22Rv1 (cell line): ENCODE measurements at regions not wholly inside any gene's neighbourhood (a gene's known extent, or its start where the extent isn't known, plus 50 kb on each side); places are given as distances from the start of the nearest gene placed in this dataset.

ENCODE experiments used
- H3K27ac ChIP-seq: fragments of 450-650 bp; 2 replicates; pipeline ENCODE4 v1.5.1; 2017
- CTCF ChIP-seq: fragments of 450-650 bp; IDR thresholded peaks from 2 replicates; pipeline ENCODE4 v1.5.1; 2017; ENCODE audit warnings: mild to moderate bottlenecking
- ZFX ChIP-seq: fragments of 450-650 bp; IDR thresholded peaks from 2 replicates; pipeline ENCODE4 v1.6.1; 2017; ENCODE audit warnings: antibody characterized with exemption, borderline replicate concordance

GRCh38 chr2:106018141-106018540 is 176.0 kb downstream of the UXS1 start:
- TF ChIP-seq CTCF: no peak
- no peak overlapping the region for H3K27ac ChIP-seq

GRCh38 chr2:106012591-106013347 is 181.3 kb downstream of the UXS1 start:
- no peak for TF ChIP-seq CTCF
- no peak for TF ChIP-seq ZFX
- H3K27ac ChIP-seq: no peak overlapping the region

GRCh38 chr2:106012001-106012590 is 182.0 kb downstream of the UXS1 start:
- H3K27ac ChIP-seq: no peak overlapping the region
- no peak for TF ChIP-seq ZFX
- TF ChIP-seq CTCF: no peak

- no peak overlapping the region for H3K27ac ChIP-seq
- TF ChIP-seq CTCF (no peak), ZFX (no peak)
Observed at GRCh38 chr2:106011380-106011779, 182.7 kb downstream of the UXS1 start.

GRCh38 chr2:106010818-106011355 is 183.2 kb downstream of the UXS1 start:
- TF ChIP-seq ZFX (no peak), CTCF (no peak)
- H3K27ac ChIP-seq: no peak overlapping the region

- no peak overlapping the region for H3K27ac ChIP-seq
- TF ChIP-seq CTCF (no peak), ZFX (no peak)
Observed at GRCh38 chr2:106009096-106009495, 185.0 kb downstream of the UXS1 start.

GRCh38 chr2:106004851-106005250 is 189.2 kb downstream of the UXS1 start:
- TF ChIP-seq CTCF (no peak), ZFX (no peak)

More at GRCh38 chr2:106004851-106005250, 189.2 kb downstream of the UXS1 start:
- no peak overlapping the region for H3K27ac ChIP-seq
